ENCODE measurements at regions not wholly inside any gene's neighbourhood (a gene's known extent, or its start where the extent isn't known, plus 50 kb on each side); places are given as distances from the start of the nearest gene placed in this dataset.

- TF ChIP-seq, protein P1, sequence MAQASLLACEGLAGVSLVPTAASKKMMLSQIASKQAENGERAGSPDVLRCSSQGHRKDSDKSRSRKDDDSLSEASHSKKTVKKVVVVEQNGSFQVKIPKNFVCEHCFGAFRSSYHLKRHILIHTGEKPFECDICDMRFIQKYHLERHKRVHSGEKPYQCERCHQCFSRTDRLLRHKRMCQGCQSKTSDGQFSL (CRISPR knock-in tag; IDR thresholded peaks at IDR 0.05): no peak
- TF ChIP-seq, protein P1 (tag; IDR thresholded peaks at IDR 0.05): no peak
- TF ChIP-seq ZNF589 (CRISPR knock-in tag; IDR thresholded peaks at IDR 0.05; ENCODE audit: low read depth): no peak
- no peak for TF ChIP-seq POLR2AphosphoS2 (IDR thresholded peaks at IDR 0.05; ENCODE audit: low read length)
- TF ChIP-seq POLR2AphosphoS5 (IDR thresholded peaks at IDR 0.05; ENCODE audit: control insufficient read depth, insufficient read depth, low read depth, low read length): no peak
These were observed 128.7 kb upstream of the C14orf180 start for GRCh38 chr14:104450811-104451401.

Data from K562 (cell line).